ENCODE measurements at regions not wholly inside any gene's neighbourhood (a gene's known extent, or its start where the extent isn't known, plus 50 kb on each side); places are given as distances from the start of the nearest gene placed in this dataset.
"Not testable (repeated sequence)": the region's sequence is repeated elsewhere in the genome, so short reads cannot be mapped to it uniquely, and the experiment has no call there.

DNA sequence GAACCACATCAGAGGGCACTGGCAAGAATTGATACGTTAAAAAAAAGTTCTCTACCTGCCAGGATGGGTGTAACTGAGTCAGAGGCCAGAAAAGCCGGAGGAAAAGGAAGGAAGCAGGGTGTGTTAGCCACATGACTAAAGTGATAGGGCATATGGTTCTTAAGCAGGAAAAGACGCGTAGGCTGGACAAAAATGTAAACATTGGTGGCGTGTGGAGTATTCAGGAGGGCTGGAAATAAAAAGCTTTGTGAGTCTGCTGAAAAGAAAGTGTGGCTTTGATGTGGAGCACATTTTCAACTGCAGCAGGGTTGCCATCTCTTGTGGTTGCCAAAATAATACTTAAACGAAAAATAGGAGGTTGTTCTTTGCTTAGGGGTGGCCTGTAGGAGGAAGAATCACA lies 186.5 kb upstream of the RPL34 start:
- H3K9me3 ChIP-seq: no peaks in the 10 kb centered on the region
- no peak overlapping the region for H3K27ac ChIP-seq (ENCODE audit: low read depth in 2 of 2, low read length in 1 of 2)
- TF ChIP-seq MEF2A (IDR thresholded peaks at IDR 0.05; ENCODE audit: borderline replicate concordance, low read depth) (no peak), USF1 (IDR thresholded peaks at IDR 0.05; ENCODE audit: borderline replicate concordance, low read depth) (no peak), POLR2AphosphoS5 (IDR thresholded peaks at IDR 0.05; ENCODE audit: low read depth, low read length) (no peak), RFX5 (IDR thresholded peaks at IDR 0.05; ENCODE audit: low read length) (no peak), JUND (IDR thresholded peaks at IDR 0.05) (no peak), PBX3 (IDR thresholded peaks at IDR 0.05) (no peak), YY1 (IDR thresholded peaks at IDR 0.05; ENCODE audit: low read depth) (no peak), CHD2 (IDR thresholded peaks at IDR 0.05; ENCODE audit: low read length, partially characterized antibody) (no peak), NFIC (IDR thresholded peaks at IDR 0.05; ENCODE audit: borderline replicate concordance) (no peak), RAD21 (IDR thresholded peaks at IDR 0.05; ENCODE audit: low read length) (no peak), RXRA (IDR thresholded peaks at IDR 0.05; ENCODE audit: borderline replicate concordance, low read depth) (no peak), FOSL2 (IDR thresholded peaks at IDR 0.05; ENCODE audit: borderline replicate concordance, low read depth) (no peak)
- TF ChIP-seq, protein P1, sequence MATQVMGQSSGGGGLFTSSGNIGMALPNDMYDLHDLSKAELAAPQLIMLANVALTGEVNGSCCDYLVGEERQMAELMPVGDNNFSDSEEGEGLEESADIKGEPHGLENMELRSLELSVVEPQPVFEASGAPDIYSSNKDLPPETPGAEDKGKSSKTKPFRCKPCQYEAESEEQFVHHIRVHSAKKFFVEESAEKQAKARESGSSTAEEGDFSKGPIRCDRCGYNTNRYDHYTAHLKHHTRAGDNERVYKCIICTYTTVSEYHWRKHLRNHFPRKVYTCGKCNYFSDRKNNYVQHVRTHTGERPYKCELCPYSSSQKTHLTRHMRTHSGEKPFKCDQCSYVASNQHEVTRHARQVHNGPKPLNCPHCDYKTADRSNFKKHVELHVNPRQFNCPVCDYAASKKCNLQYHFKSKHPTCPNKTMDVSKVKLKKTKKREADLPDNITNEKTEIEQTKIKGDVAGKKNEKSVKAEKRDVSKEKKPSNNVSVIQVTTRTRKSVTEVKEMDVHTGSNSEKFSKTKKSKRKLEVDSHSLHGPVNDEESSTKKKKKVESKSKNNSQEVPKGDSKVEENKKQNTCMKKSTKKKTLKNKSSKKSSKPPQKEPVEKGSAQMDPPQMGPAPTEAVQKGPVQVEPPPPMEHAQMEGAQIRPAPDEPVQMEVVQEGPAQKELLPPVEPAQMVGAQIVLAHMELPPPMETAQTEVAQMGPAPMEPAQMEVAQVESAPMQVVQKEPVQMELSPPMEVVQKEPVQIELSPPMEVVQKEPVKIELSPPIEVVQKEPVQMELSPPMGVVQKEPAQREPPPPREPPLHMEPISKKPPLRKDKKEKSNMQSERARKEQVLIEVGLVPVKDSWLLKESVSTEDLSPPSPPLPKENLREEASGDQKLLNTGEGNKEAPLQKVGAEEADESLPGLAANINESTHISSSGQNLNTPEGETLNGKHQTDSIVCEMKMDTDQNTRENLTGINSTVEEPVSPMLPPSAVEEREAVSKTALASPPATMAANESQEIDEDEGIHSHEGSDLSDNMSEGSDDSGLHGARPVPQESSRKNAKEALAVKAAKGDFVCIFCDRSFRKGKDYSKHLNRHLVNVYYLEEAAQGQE (IDR thresholded peaks at IDR 0.05; ENCODE audit: low read depth, low read length): no peak
- no peak overlapping the region for H2AFZ ChIP-seq (ENCODE audit: low read depth)
- no peaks in the 10 kb centered on the region for H3F3A ChIP-seq (replicated peaks; ENCODE audit: insufficient read depth)
- ChIA-PET POLR2A (no interaction called here), CTCF (no interaction called here)
- H3K27me3 ChIP-seq (ENCODE audit: insufficient read depth): no peaks in the 10 kb centered on the region
- WGBS (ENCODE audit: low lambda C conversion rate): 5% methylated on average over 6 of the region's 6 CpGs
- no peak overlapping the region for H3K4me3 ChIP-seq (ENCODE audit: low read depth in 2 of 2, low read length in 1 of 2)
- no peaks in the 10 kb centered on the region for H3K4me1 ChIP-seq (ENCODE audit: control insufficient read depth in 1 of 2, insufficient read depth in 2 of 2, low read depth in 1 of 2, low read length in 1 of 2)
- no peaks in the 10 kb centered on the region for H3K79me2 ChIP-seq (ENCODE audit: insufficient read depth)
- H3K9ac ChIP-seq: no peak overlapping the region
- no peak overlapping the region for H3K4me2 ChIP-seq
- DNase-seq: no peak
- H3K36me3 ChIP-seq (replicated peaks in 1 of 2; ENCODE audit: control insufficient read depth in 1 of 2, insufficient read depth in 2 of 2, low read length in 1 of 2): no peaks in the 10 kb centered on the region
- H3K9me2 ChIP-seq: no peaks in the 10 kb centered on the region
- H4K20me1 ChIP-seq (ENCODE audit: insufficient read depth): no peaks in the 10 kb centered on the region

DNA sequence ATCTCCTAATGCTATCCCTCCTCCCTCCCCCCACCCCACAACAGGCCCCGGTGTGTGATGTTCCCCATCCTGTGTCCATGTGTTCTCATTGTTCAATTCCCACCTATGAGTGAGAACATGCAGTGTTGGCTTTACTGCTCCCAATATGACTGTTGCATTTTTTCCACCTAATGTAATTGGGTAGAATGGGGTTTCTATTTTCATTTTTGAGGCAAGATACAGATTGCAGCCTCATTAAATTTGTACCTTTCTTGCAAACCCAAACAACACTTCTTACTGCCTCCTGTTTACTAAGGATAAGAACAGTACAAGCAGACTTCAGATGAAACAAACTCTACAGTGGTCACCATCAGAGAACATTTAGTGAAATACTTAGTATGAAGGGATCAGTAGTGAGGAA lies 187.0 kb upstream of the RPL34 start:
- H3K4me2 ChIP-seq; POLR2A ChIA-PET; DNase-seq; H3K9me3 ChIP-seq; H4K20me1 ChIP-seq (ENCODE audit: insufficient read depth); H3K27me3 ChIP-seq (ENCODE audit: insufficient read depth); H3F3A ChIP-seq (replicated peaks; ENCODE audit: insufficient read depth); H2AFZ ChIP-seq (ENCODE audit: low read depth); H3K27ac ChIP-seq (ENCODE audit: low read depth in 2 of 2, low read length in 1 of 2); CTCF ChIA-PET; H3K4me1 ChIP-seq (ENCODE audit: control insufficient read depth in 1 of 2, insufficient read depth in 2 of 2, low read depth in 1 of 2, low read length in 1 of 2); H3K9me2 ChIP-seq; H3K36me3 ChIP-seq (replicated peaks in 1 of 2; ENCODE audit: control insufficient read depth in 1 of 2, insufficient read depth in 2 of 2, low read length in 1 of 2); H3K9ac ChIP-seq; H3K79me2 ChIP-seq (ENCODE audit: insufficient read depth); H3K4me3 ChIP-seq (ENCODE audit: low read depth in 2 of 2, low read length in 1 of 2): not testable (repeated sequence)
- WGBS (ENCODE audit: low lambda C conversion rate): 15% methylated on average over 1 of the region's 1 CpG
